HCT116 (cell line): ENCODE measurements at regions not wholly inside any gene's neighbourhood (a gene's known extent, or its start where the extent isn't known, plus 50 kb on each side); places are given as distances from the start of the nearest gene placed in this dataset.

Experiments used
- ATAC-seq: fragments of 200-7000 bp; cut with Tn5 transposase; 2 replicates; pipeline ENCODE4 v1.9.1; 2020; ENCODE audit warnings: mild to moderate bottlenecking, moderate library complexity
- BruUV-seq: library from RNA; stranded (reverse); fragments of 400-500 nt; replicated peaks from 2 replicates; lab custom pipeline; 2021; lab: Mats Ljungman, UMichigan
- CTCF ChIA-PET: fragments of 300-600 bp; sonication (Branson Sonifier 250); formaldehyde crosslinking; loops from one replicate; lab custom pipeline; 2021; ENCODE audit warnings: antibody characterized with exemption; lab: Charles Lee
- POLR2A ChIA-PET: fragments of 300-600, 350-600 bp; sonication (Branson Sonifier 250); formaldehyde crosslinking; loops from one replicate; lab custom pipeline; 2021; ENCODE audit warnings: antibody characterized with exemption; lab: Charles Lee
- RAD21 ChIA-PET, 2 experiments: fragments of 300-600 bp; sonication (Branson Sonifier 250); formaldehyde crosslinking; loops; one replicate each; lab custom pipeline; 2023; ENCODE audit warnings: low total read pairs in 2 of 2; ENCODE audit not compliant: uncharacterized antibody in 2 of 2, unreplicated experiment in 2 of 2, low non-redundant PET in 1 of 2; lab: Charles Lee
- DNase-seq: peaks from one replicate; pipeline ENCODE4 v3.0.0-alpha.2; 2010; ENCODE audit warnings: low read depth, low spot score
- H2AFZ ChIP-seq: fragments of 200-600 bp; shearing (Covaris generic), sonication (generic); 2 replicates; pipeline ENCODE4 v1.6.1; 2017; ENCODE audit warnings: low read depth, mixed run types, mixed read lengths, antibody characterized with exemption, low read length; ENCODE audit not compliant: poor library complexity, severe bottlenecking
- H3K27ac ChIP-seq: 2 replicates; pipeline ENCODE4 v1.5.1; 2012; ENCODE audit warnings: low read depth, low read length
- H3K27me3 ChIP-seq: fragments of 200-600 bp; sonication (generic); 2 replicates; pipeline ENCODE4 v1.6.1; 2016; ENCODE audit warnings: mixed run types, low read length, mixed read lengths; ENCODE audit not compliant: insufficient read depth
- H3K36me3 ChIP-seq, 2 experiments: fragments of 200-500 bp in 1 of 2; fragments of 200-600 bp in 1 of 2; sonication (Bioruptor generic) in 1 of 2; sonication (generic) in 1 of 2; 2 replicates each; pipeline versions ENCODE4 v1.5.1 to v1.6.1; 2014 to 2016; ENCODE audit warnings: low read length in 2 of 2, inconsistent platforms in 1 of 2, mixed read lengths in 1 of 2, mixed run types in 1 of 2; ENCODE audit not compliant: insufficient read depth in 2 of 2, control insufficient read depth in 1 of 2
- H3K4me1 ChIP-seq, 2 experiments: fragments of 200-600 bp in 1 of 2; sonication (generic) in 1 of 2; 2 replicates each; pipeline versions ENCODE4 v1.5.1 to v1.6.1; 2012 to 2017; ENCODE audit warnings: low read length in 2 of 2, inconsistent platforms in 1 of 2, mild to moderate bottlenecking in 1 of 2, mixed read lengths in 1 of 2, mixed run types in 1 of 2, moderate library complexity in 1 of 2; ENCODE audit not compliant: insufficient read depth in 2 of 2, control insufficient read depth in 1 of 2
- H3K4me2 ChIP-seq: fragments of 200-600 bp; sonication (generic); 2 replicates; pipeline ENCODE4 v1.6.1; 2017; ENCODE audit warnings: mixed run types, low read length, mixed read lengths
- H3K4me3 ChIP-seq, 2 experiments: fragments of 200-600 bp in 1 of 2; sonication (generic) in 1 of 2; replicated peaks in 1 of 2; 2 replicates each; pipeline ENCODE4 v1.5.1; 2011 to 2016; ENCODE audit warnings: low read length in 2 of 2, control low read depth in 1 of 2, low read depth in 1 of 2, mild to moderate bottlenecking in 1 of 2, mixed read lengths in 1 of 2, mixed run types in 1 of 2
- H3K79me2 ChIP-seq: fragments of 200-600 bp; sonication (generic); 2 replicates; pipeline ENCODE4 v1.6.1; 2017; ENCODE audit warnings: mild to moderate bottlenecking, mixed run types, low read length, moderate library complexity, mixed read lengths; ENCODE audit not compliant: insufficient read depth
- H3K9ac ChIP-seq: fragments of 200-600 bp; sonication (generic); 2 replicates; pipeline ENCODE4 v1.6.1; 2016; ENCODE audit warnings: low read length, mixed read lengths
- H3K9me2 ChIP-seq: fragments of 200-600 bp; sonication (generic), shearing (Covaris generic); 2 replicates; pipeline ENCODE4 v1.6.1; 2017; ENCODE audit warnings: mixed run types, mild to moderate bottlenecking, moderate library complexity; ENCODE audit not compliant: insufficient read depth
- H3K9me3 ChIP-seq, 2 experiments: fragments of 200-500 bp in 1 of 2; fragments of 200-600 bp in 1 of 2; sonication (Bioruptor generic) in 1 of 2; sonication (generic) in 1 of 2; 2 replicates each; pipeline ENCODE4 v1.6.1; 2014 to 2017; ENCODE audit warnings: low read length in 2 of 2, mixed read lengths in 2 of 2, inconsistent platforms in 1 of 2, low read depth in 1 of 2, mild to moderate bottlenecking in 1 of 2, mixed run types in 1 of 2, moderate library complexity in 1 of 2; ENCODE audit not compliant: control insufficient read depth in 1 of 2, insufficient read depth in 1 of 2
- H4K20me1 ChIP-seq: fragments of 200-600 bp; sonication (generic), shearing (Covaris generic); 2 replicates; pipeline ENCODE4 v1.6.1; 2017; ENCODE audit warnings: mixed run types, mild to moderate bottlenecking, moderate library complexity; ENCODE audit not compliant: insufficient read depth
- CEBPB ChIP-seq: IDR thresholded peaks from 2 replicates; pipeline ENCODE4 v1.6.1; 2012; ENCODE audit warnings: low read depth
- EZH2 ChIP-seq: fragments of 200-600 bp; sonication (generic); IDR thresholded peaks from 2 replicates; pipeline ENCODE4 v1.6.1; 2017; ENCODE audit warnings: antibody characterized with exemption, mixed run types
- POLR2A ChIP-seq: IDR thresholded peaks from 2 replicates; pipeline ENCODE4 v1.7.0; 2011; ENCODE audit warnings: borderline replicate concordance; ENCODE audit not compliant: insufficient read depth, insufficient read length; ENCODE audit errors: extremely low read depth
- SP1 ChIP-seq: IDR thresholded peaks from 2 replicates; pipeline ENCODE4 v1.6.1; 2012; ENCODE audit warnings: low read depth
- ZBTB33 ChIP-seq: IDR thresholded peaks from 2 replicates; pipeline ENCODE4 v1.6.1; 2011; ENCODE audit warnings: mild to moderate bottlenecking, low read length, moderate library complexity; ENCODE audit not compliant: insufficient replicate concordance; ENCODE audit errors: extremely low read depth
- intact Hi-C: fragments of 100-400 bp; cut with micrococcal nuclease; formaldehyde crosslinking; loops from 2 replicates; pipeline ENCODE4 v1.10.0; 2022
- TF ChIP-seq, protein P1 (sequence below), 3 experiments: fragments of 200-600 bp in 1 of 3; sonication (generic) in 1 of 3; IDR thresholded peaks in 2 of 3; conservative IDR thresholded peaks in 1 of 3; 2 replicates each; pipeline ENCODE4 v1.5.1; 2012 to 2017; ENCODE audit warnings: low read depth in 2 of 3, low read length in 2 of 3, antibody characterized with exemption in 1 of 3, borderline replicate concordance in 1 of 3, control low read depth in 1 of 3, mild to moderate bottlenecking in 1 of 3, mixed read lengths in 1 of 3, mixed run types in 1 of 3, moderate library complexity in 1 of 3; ENCODE audit not compliant: insufficient read depth in 1 of 3

DNA sequence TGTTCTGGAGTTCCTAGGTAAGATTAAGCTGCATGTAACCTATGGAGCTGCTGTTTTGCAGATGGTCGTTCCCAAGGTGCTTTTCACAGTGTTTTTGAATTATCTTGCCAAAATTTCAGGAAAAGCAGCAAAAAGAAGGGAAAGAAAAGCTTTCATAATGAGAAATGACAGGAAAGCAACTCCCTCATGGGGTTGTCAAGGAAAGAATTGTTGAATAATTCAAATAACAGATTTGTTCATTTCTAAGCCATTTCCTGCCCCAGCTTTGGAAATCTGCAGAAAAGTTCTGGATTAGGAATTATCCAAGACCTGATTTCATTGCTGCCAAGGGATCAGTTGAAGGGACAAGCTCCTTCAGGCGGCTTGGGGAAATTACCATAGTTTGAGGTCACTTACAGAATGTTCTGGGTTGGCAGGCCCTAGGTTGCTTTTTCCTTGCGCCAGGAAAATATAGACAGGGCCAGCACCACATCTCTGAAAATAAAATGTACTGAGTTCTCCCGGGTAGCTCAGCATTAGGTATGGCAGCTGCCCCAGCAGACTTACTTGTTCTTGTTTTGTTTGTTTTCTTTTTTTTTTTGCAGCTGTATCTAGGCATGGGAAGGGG is 354.7 kb downstream of the STIM2 start:
- H3K27ac ChIP-seq, result no peak overlapping the region
- CTCF ChIA-PET, result no interaction called here
- no peak overlapping the region for H3K4me3 ChIP-seq
- intact Hi-C loops, result no loop called here
- DNase-seq (no peak), ATAC-seq (no peak)
- TF ChIP-seq SP1 (no peak), CEBPB (no peak), POLR2A (no peak), EZH2 (no peak), ZBTB33 (no peak)
- TF ChIP-seq, protein P1, sequence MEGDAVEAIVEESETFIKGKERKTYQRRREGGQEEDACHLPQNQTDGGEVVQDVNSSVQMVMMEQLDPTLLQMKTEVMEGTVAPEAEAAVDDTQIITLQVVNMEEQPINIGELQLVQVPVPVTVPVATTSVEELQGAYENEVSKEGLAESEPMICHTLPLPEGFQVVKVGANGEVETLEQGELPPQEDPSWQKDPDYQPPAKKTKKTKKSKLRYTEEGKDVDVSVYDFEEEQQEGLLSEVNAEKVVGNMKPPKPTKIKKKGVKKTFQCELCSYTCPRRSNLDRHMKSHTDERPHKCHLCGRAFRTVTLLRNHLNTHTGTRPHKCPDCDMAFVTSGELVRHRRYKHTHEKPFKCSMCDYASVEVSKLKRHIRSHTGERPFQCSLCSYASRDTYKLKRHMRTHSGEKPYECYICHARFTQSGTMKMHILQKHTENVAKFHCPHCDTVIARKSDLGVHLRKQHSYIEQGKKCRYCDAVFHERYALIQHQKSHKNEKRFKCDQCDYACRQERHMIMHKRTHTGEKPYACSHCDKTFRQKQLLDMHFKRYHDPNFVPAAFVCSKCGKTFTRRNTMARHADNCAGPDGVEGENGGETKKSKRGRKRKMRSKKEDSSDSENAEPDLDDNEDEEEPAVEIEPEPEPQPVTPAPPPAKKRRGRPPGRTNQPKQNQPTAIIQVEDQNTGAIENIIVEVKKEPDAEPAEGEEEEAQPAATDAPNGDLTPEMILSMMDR (IDR thresholded peaks at IDR 0.05 in 2 of 3, conservative IDR thresholded peaks at IDR 0.05 in 1 of 3; ENCODE audit: borderline replicate concordance in 1 of 3, insufficient read depth in 1 of 3, low read depth in 2 of 3, low read length in 2 of 3), result no peak
- no peak overlapping the region for H3K4me2 ChIP-seq
- POLR2A ChIA-PET, result no interaction called here
- no TSS peak for BruUV-seq
- no peak overlapping the region for H2AFZ ChIP-seq
- no peaks in the 10 kb centered on the region for H3K36me3 ChIP-seq
- H3K9me3 ChIP-seq, result no peaks in the 10 kb centered on the region
- H3K9me2 ChIP-seq, result no peaks in the 10 kb centered on the region
- H3K9ac ChIP-seq, result no peak overlapping the region
- no peaks in the 10 kb centered on the region for H4K20me1 ChIP-seq
- no peaks in the 10 kb centered on the region for H3K27me3 ChIP-seq
- RAD21 ChIA-PET, result no interaction called here
- H3K4me1 ChIP-seq, result peaks cover 0 to 16% of the 10 kb centered on the region in 2 experiments; a peak in 2 of 4 replicates
- no peaks in the 10 kb centered on the region for H3K79me2 ChIP-seq
